ENCODE measurements at regions not wholly inside any gene's neighbourhood (a gene's known extent, or its start where the extent isn't known, plus 50 kb on each side); places are given as distances from the start of the nearest gene placed in this dataset.

GRCh38 chr4:19791422-19792123, 460.1 kb upstream of the SLIT2 start:
- TF ChIP-seq POLR2A (IDR thresholded peaks at IDR 0.05) (no peak), POLR2AphosphoS5 (IDR thresholded peaks at IDR 0.05) (no peak)
- TF ChIP-seq, protein P1, sequence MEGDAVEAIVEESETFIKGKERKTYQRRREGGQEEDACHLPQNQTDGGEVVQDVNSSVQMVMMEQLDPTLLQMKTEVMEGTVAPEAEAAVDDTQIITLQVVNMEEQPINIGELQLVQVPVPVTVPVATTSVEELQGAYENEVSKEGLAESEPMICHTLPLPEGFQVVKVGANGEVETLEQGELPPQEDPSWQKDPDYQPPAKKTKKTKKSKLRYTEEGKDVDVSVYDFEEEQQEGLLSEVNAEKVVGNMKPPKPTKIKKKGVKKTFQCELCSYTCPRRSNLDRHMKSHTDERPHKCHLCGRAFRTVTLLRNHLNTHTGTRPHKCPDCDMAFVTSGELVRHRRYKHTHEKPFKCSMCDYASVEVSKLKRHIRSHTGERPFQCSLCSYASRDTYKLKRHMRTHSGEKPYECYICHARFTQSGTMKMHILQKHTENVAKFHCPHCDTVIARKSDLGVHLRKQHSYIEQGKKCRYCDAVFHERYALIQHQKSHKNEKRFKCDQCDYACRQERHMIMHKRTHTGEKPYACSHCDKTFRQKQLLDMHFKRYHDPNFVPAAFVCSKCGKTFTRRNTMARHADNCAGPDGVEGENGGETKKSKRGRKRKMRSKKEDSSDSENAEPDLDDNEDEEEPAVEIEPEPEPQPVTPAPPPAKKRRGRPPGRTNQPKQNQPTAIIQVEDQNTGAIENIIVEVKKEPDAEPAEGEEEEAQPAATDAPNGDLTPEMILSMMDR (IDR thresholded peaks at IDR 0.05 in 8 of 11, conservative IDR thresholded peaks at IDR 0.05 in 3 of 11), result no peak
